OCI-LY1 (cell line): ENCODE measurements at regions not wholly inside any gene's neighbourhood (a gene's known extent, or its start where the extent isn't known, plus 50 kb on each side); places are given as distances from the start of the nearest gene placed in this dataset.

Experiments used
- H2AFZ ChIP-seq: fragments of 200-600 bp; sonication (generic), shearing (Covaris generic); 2 replicates; pipeline ENCODE4 v1.6.0; 2014; ENCODE audit warnings: antibody characterized with exemption, mild to moderate bottlenecking, low read length
- H3F3A ChIP-seq: fragments of 200-600 bp; sonication (generic), shearing (Covaris generic); 2 replicates; pipeline ENCODE4 v1.6.0; 2014; ENCODE audit warnings: mild to moderate bottlenecking, antibody characterized with exemption, low read length, moderate library complexity; ENCODE audit not compliant: insufficient read depth
- H3K27ac ChIP-seq: fragments of 200-600 bp; sonication (generic); 2 replicates; pipeline ENCODE4 v1.5.1; 2014; ENCODE audit warnings: low read length, mixed run types, mild to moderate bottlenecking, low read depth; ENCODE audit not compliant: poor library complexity, severe bottlenecking
- H3K27me3 ChIP-seq: fragments of 200-600 bp; sonication (generic); 2 replicates; pipeline ENCODE4 v1.6.0; 2014; ENCODE audit warnings: antibody characterized with exemption, mild to moderate bottlenecking, low read length, moderate library complexity; ENCODE audit not compliant: insufficient read depth
- H3K36me3 ChIP-seq: fragments of 200-600 bp; sonication (generic); 2 replicates; pipeline ENCODE4 v1.6.1; 2014; ENCODE audit warnings: mild to moderate bottlenecking, antibody characterized with exemption, low read length, moderate library complexity, mixed read lengths; ENCODE audit not compliant: insufficient read depth
- H3K4me1 ChIP-seq: fragments of 200-600 bp; sonication (generic); 2 replicates; pipeline ENCODE4 v1.5.1; 2014; ENCODE audit warnings: mild to moderate bottlenecking, low read length, moderate library complexity; ENCODE audit not compliant: insufficient read depth, severe bottlenecking
- H3K4me2 ChIP-seq: fragments of 200-600 bp; sonication (generic), shearing (Covaris generic); 2 replicates; pipeline ENCODE4 v1.6.1; 2014; ENCODE audit warnings: low read length
- H3K4me3 ChIP-seq: fragments of 200-600 bp; sonication (generic); 2 replicates; pipeline ENCODE4 v1.5.1; 2014; ENCODE audit warnings: low read length, low read depth, mild to moderate bottlenecking, mixed read lengths; ENCODE audit not compliant: poor library complexity, severe bottlenecking
- H3K79me2 ChIP-seq: fragments of 200-600 bp; shearing (Covaris generic); 2 replicates; pipeline ENCODE4 v1.6.1; 2016; ENCODE audit warnings: mixed run types, low read length, mixed read lengths; ENCODE audit not compliant: insufficient read depth
- H3K9ac ChIP-seq: fragments of 200-600 bp; sonication (generic), shearing (Covaris generic); 2 replicates; pipeline ENCODE4 v1.6.1; 2014; ENCODE audit warnings: mild to moderate bottlenecking, low read length, mixed read lengths
- H3K9me2 ChIP-seq: fragments of 200-600 bp; sonication (generic), shearing (Covaris generic); 2 replicates; pipeline ENCODE4 v1.6.1; 2014; ENCODE audit warnings: low read depth, mild to moderate bottlenecking, low read length, mixed read lengths
- H3K9me3 ChIP-seq: fragments of 200-600 bp; shearing (Covaris generic); 2 replicates; pipeline ENCODE4 v1.6.1; 2014; ENCODE audit warnings: low read length, mixed read lengths
- H4K20me1 ChIP-seq: fragments of 200-600 bp; sonication (generic), shearing (Covaris generic); 2 replicates; pipeline ENCODE4 v1.6.0; 2016; ENCODE audit warnings: mild to moderate bottlenecking, low read length; ENCODE audit not compliant: insufficient read depth
- CTCF ChIP-seq: fragments of 200-600 bp; sonication (generic), shearing (Covaris generic); IDR thresholded peaks from 2 replicates; pipeline ENCODE4 v1.5.1; 2017; ENCODE audit warnings: mild to moderate bottlenecking, antibody characterized with exemption, low read length, moderate library complexity, mixed read lengths
- EZH2 ChIP-seq: fragments of 200-600 bp; sonication (generic), shearing (Covaris generic); IDR thresholded peaks from 2 replicates; pipeline ENCODE4 v1.8.0; 2017; ENCODE audit warnings: borderline replicate concordance, mixed run types, mild to moderate bottlenecking, antibody characterized with exemption, low read length, moderate library complexity, mixed read lengths

- no peaks in the 10 kb centered on the region for H3F3A ChIP-seq
- H3K9ac ChIP-seq = no peak overlapping the region
- no peak overlapping the region for H3K4me3 ChIP-seq
- no peaks in the 10 kb centered on the region for H3K9me2 ChIP-seq
- H3K27ac ChIP-seq = no peak overlapping the region
- no peak overlapping the region for H2AFZ ChIP-seq
- no peak overlapping the region for H3K4me2 ChIP-seq
- H4K20me1 ChIP-seq = no peaks in the 10 kb centered on the region
- H3K9me3 ChIP-seq = no peaks in the 10 kb centered on the region
- TF ChIP-seq EZH2 (no peak), CTCF (no peak)
- H3K27me3 ChIP-seq = no peaks in the 10 kb centered on the region
- peaks cover 12% of the 10 kb centered on the region for H3K4me1 ChIP-seq
- no peaks in the 10 kb centered on the region for H3K36me3 ChIP-seq
- H3K79me2 ChIP-seq = no peaks in the 10 kb centered on the region
Measured at GRCh38 chr13:33496336-33496735, 210.8 kb upstream of the STARD13 start.

GRCh38 chr13:33497146-33497845, 211.7 kb upstream of the STARD13 start:
- Histone ChIP-seq H3F3A (no peaks in the 10 kb centered on the region), H3K4me1 (peaks cover 12% of the 10 kb centered on the region), H3K9ac (no peak overlapping the region), H3K9me3 (no peaks in the 10 kb centered on the region), H3K4me2 (no peak overlapping the region), H3K27ac (no peak overlapping the region), H3K9me2 (no peaks in the 10 kb centered on the region), H3K4me3 (no peak overlapping the region), H3K36me3 (no peaks in the 10 kb centered on the region), H3K79me2 (no peaks in the 10 kb centered on the region), H4K20me1 (no peaks in the 10 kb centered on the region), H3K27me3 (no peaks in the 10 kb centered on the region), H2AFZ (no peak overlapping the region)
- TF ChIP-seq CTCF (no peak), EZH2 (no peak)

GRCh38 chr13:33508060-33508459, 222.5 kb upstream of the STARD13 start:
- TF ChIP-seq EZH2 = no peak
- no peak for TF ChIP-seq CTCF
- H3K9me2 ChIP-seq = no peaks in the 10 kb centered on the region
- H4K20me1 ChIP-seq = no peaks in the 10 kb centered on the region
- no peaks in the 10 kb centered on the region for H3K27me3 ChIP-seq
- no peaks in the 10 kb centered on the region for H3K9me3 ChIP-seq
- H3K4me2 ChIP-seq = no peak overlapping the region
- H3K9ac ChIP-seq = no peak overlapping the region
- no peak overlapping the region for H3K4me3 ChIP-seq
- no peaks in the 10 kb centered on the region for H3K36me3 ChIP-seq
- H3K27ac ChIP-seq = no peak overlapping the region
- no peaks in the 10 kb centered on the region for H3F3A ChIP-seq
- no peaks in the 10 kb centered on the region for H3K79me2 ChIP-seq
- H2AFZ ChIP-seq = no peak overlapping the region
- H3K4me1 ChIP-seq = peaks cover 5% of the 10 kb centered on the region
